ENCODE measurements at regions not wholly inside any gene's neighbourhood (a gene's known extent, or its start where the extent isn't known, plus 50 kb on each side); places are given as distances from the start of the nearest gene placed in this dataset.

GRCh38 chr20:58577139-58577806 is 62.1 kb upstream of the APCDD1L start:
- Histone ChIP-seq H3K36me3 (replicated peaks; ENCODE audit: insufficient read depth, low read length) (no peaks in the 10 kb centered on the region), H3K27ac (ENCODE audit: low read length) (no peak overlapping the region), H3K4me3 (ENCODE audit: low read length) (no peak overlapping the region), H3K9ac (ENCODE audit: low read length) (no peak overlapping the region), H2AFZ (ENCODE audit: low read length) (no peak overlapping the region), H3K4me1 (ENCODE audit: low read length) (no peaks in the 10 kb centered on the region), H3K79me2 (ENCODE audit: low read length) (no peaks in the 10 kb centered on the region), H3K4me2 (ENCODE audit: low read depth, low read length) (no peak overlapping the region), H3K9me2 (replicated peaks; ENCODE audit: insufficient read depth, low read length) (no peaks in the 10 kb centered on the region), H3K9me3 (replicated peaks; ENCODE audit: insufficient read depth, low read length) (no peaks in the 10 kb centered on the region), H3K27me3 (replicated peaks; ENCODE audit: insufficient read depth, low read length) (peaks cover 93% of the 10 kb centered on the region), H4K20me1 (ENCODE audit: insufficient read depth, low read length) (no peaks in the 10 kb centered on the region), H3F3A (ENCODE audit: insufficient read depth, low read length) (no peaks in the 10 kb centered on the region)
- DNase-seq, result no peak
- TF ChIP-seq EZH2 (optimal IDR thresholded peaks at IDR 0.05; ENCODE audit: low read depth, low read length), result no peak
- TF ChIP-seq CTCF (IDR thresholded peaks at IDR 0.05; ENCODE audit: low read length), result no peak
- no peak for TF ChIP-seq EZH2phosphoT487 (IDR thresholded peaks at IDR 0.05; ENCODE audit: low read length)

DNA sequence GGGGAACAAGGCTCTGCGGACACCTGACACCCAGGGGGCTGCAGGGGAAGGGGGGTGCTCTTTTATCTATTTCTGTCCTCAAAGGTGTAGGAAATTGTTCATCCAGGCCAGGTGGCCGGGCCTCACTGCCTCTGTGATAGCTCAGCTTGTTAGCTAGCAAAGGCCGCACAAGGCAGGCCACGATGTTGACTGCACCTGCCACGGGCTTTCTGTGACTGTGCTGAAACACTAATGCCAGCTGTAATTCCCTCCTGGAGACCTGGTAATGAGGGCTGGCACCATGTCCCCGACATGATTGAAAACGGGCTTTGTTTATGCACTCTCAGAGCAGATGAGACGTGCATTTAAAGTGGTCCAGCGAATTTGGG is 61.4 kb upstream of the APCDD1L start:
- no peak overlapping the region for H3K4me3 ChIP-seq (ENCODE audit: low read length)
- no peak for TF ChIP-seq EZH2phosphoT487 (IDR thresholded peaks at IDR 0.05; ENCODE audit: low read length)
- TF ChIP-seq EZH2 (optimal IDR thresholded peaks at IDR 0.05; ENCODE audit: low read depth, low read length), result no peak
- TF ChIP-seq CTCF (IDR thresholded peaks at IDR 0.05; ENCODE audit: low read length), result no peak
- DNase-seq, result no peak
- no peaks in the 10 kb centered on the region for H3K9me2 ChIP-seq (replicated peaks; ENCODE audit: insufficient read depth, low read length)
- no peaks in the 10 kb centered on the region for H3K9me3 ChIP-seq (replicated peaks; ENCODE audit: insufficient read depth, low read length)
- H3K27me3 ChIP-seq (replicated peaks; ENCODE audit: insufficient read depth, low read length), result peaks cover 96% of the 10 kb centered on the region
- no peaks in the 10 kb centered on the region for H3K4me1 ChIP-seq (ENCODE audit: low read length)
- H3K27ac ChIP-seq (ENCODE audit: low read length), result no peak overlapping the region
- no peaks in the 10 kb centered on the region for H3F3A ChIP-seq (ENCODE audit: insufficient read depth, low read length)
- H3K4me2 ChIP-seq (ENCODE audit: low read depth, low read length), result no peak overlapping the region
- no peak overlapping the region for H2AFZ ChIP-seq (ENCODE audit: low read length)
- no peak overlapping the region for H3K9ac ChIP-seq (ENCODE audit: low read length)
- H3K79me2 ChIP-seq (ENCODE audit: low read length), result no peaks in the 10 kb centered on the region
- no peaks in the 10 kb centered on the region for H4K20me1 ChIP-seq (ENCODE audit: insufficient read depth, low read length)
- H3K36me3 ChIP-seq (replicated peaks; ENCODE audit: insufficient read depth, low read length), result no peaks in the 10 kb centered on the region

DNA sequence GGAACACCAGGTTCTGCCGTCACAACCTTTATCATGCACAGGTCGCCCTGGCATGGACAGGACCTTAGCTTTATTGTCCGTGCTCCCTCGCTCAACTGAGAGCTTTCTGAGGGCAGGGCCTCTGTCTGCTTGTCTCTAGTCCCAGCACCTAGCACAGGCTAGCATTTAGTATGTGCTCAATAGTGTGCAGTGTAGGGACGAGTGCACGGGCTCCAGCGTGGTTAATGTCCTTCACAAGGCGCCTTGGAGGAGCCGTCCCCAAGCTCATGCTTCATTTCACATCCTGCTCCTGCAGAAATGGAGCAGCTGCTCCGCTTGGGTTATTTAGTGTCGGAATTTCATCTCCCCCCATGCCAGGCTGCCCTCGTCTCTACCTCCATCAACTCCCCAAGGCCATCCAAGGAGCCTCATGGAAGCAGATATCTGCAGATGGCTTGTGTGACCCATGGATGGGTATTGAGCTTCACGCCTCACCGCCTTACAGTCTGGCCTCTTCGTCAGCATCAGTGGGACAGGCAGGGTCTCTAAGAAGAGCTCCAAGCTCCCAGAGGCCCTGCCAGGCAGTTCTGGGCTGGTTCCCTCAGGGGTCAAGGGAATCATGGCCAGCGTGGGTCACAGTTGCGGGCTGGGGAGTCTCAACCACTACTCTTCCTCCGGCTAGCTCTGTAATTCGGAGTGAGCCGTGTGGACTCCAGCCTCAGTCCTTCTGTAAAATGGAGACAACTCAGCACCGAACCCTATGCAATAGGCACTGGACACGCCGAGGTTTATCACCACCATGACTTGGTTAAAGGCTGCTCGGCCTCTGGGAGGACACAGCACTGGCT is 60.8 kb upstream of the APCDD1L start:
- peaks cover 96% of the 10 kb centered on the region for H3K27me3 ChIP-seq (replicated peaks; ENCODE audit: insufficient read depth, low read length)
- H3K27ac ChIP-seq (ENCODE audit: low read length), result no peak overlapping the region
- H3K79me2 ChIP-seq (ENCODE audit: low read length), result no peaks in the 10 kb centered on the region
- H3F3A ChIP-seq (ENCODE audit: insufficient read depth, low read length), result no peaks in the 10 kb centered on the region
- no peak overlapping the region for H3K4me3 ChIP-seq (ENCODE audit: low read length)
- TF ChIP-seq EZH2 (optimal IDR thresholded peaks at IDR 0.05; ENCODE audit: low read depth, low read length) (no peak), CTCF (IDR thresholded peaks at IDR 0.05; ENCODE audit: low read length) (no peak), EZH2phosphoT487 (IDR thresholded peaks at IDR 0.05; ENCODE audit: low read length) (no peak)
- no peak overlapping the region for H3K9ac ChIP-seq (ENCODE audit: low read length)
- DNase-seq, result no peak
- no peaks in the 10 kb centered on the region for H4K20me1 ChIP-seq (ENCODE audit: insufficient read depth, low read length)
- H3K9me2 ChIP-seq (replicated peaks; ENCODE audit: insufficient read depth, low read length), result no peaks in the 10 kb centered on the region
- H3K9me3 ChIP-seq (replicated peaks; ENCODE audit: insufficient read depth, low read length), result no peaks in the 10 kb centered on the region
- no peak overlapping the region for H2AFZ ChIP-seq (ENCODE audit: low read length)
- no peak overlapping the region for H3K4me2 ChIP-seq (ENCODE audit: low read depth, low read length)
- no peaks in the 10 kb centered on the region for H3K36me3 ChIP-seq (replicated peaks; ENCODE audit: insufficient read depth, low read length)
- no peaks in the 10 kb centered on the region for H3K4me1 ChIP-seq (ENCODE audit: low read length)

All from MM.1S (cell line).